GM12873 (cell line): ENCODE measurements at regions not wholly inside any gene's neighbourhood (a gene's known extent, or its start where the extent isn't known, plus 50 kb on each side); places are given as distances from the start of the nearest gene placed in this dataset.

Source experiments
- CTCF ChIP-seq: IDR thresholded peaks from 2 replicates; pipeline ENCODE4 v1.5.1; 2012; ENCODE audit warnings: low read depth, mild to moderate bottlenecking, moderate library complexity, low read length, control low read depth; ENCODE audit not compliant: insufficient read depth; ENCODE audit errors: missing control alignments

GRCh38 chr6:85010865-85011264, 246.5 kb upstream of the TBX18 start:
- no peak for TF ChIP-seq CTCF

- no peak for TF ChIP-seq CTCF
Observed at GRCh38 chr6:85008296-85009009, 244.1 kb upstream of the TBX18 start.

GRCh38 chr6:85006362-85006761, 242.0 kb upstream of the TBX18 start:
- TF ChIP-seq CTCF = no peak

- TF ChIP-seq CTCF = no peak
Observed at GRCh38 chr6:85005494-85005893, 241.1 kb upstream of the TBX18 start.

GRCh38 chr6:85004361-85004995, 240.1 kb upstream of the TBX18 start:
- no peak for TF ChIP-seq CTCF

- TF ChIP-seq CTCF = no peak
Observed at GRCh38 chr6:85002847-85003246, 238.4 kb upstream of the TBX18 start.

GRCh38 chr6:85000001-85000400, 235.6 kb upstream of the TBX18 start:
- TF ChIP-seq CTCF = no peak
